NCI-H526 treated with DMSO at 0.1 percent for 48 hours (cell line): ENCODE measurements at regions not wholly inside any gene's neighbourhood (a gene's known extent, or its start where the extent isn't known, plus 50 kb on each side); places are given as distances from the start of the nearest gene placed in this dataset.
"Not testable (repeated sequence)": the region's sequence is repeated elsewhere in the genome, so short reads cannot be mapped to it uniquely, and the experiment has no call there.

ENCODE experiments used
- DNase-seq: peaks from one replicate; lab custom pipeline; 2025; lab: John Stamatoyannopoulos, UW

DNA sequence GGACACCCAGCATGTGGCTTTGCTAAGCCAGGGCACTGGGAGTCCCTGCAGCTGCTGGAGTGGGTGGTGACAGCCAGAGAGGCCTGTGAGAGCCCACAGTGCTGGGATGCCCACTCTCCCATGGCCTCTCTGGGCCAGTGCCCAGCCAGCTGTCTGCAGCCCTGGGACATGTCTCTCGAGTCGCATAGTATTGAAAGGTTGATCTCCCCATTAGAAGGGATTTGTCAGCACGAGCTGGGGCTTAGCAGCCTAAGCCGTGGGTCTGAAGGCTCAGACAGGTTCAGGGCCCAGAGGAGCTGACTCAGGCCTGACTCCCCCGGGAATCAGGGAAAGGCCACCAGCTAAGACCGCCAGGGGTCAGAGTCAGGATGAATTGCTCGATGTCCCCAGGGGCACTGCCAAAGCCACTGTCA, 53.5 kb downstream of the FOXD2 start:
- no peak for DNase-seq

DNA sequence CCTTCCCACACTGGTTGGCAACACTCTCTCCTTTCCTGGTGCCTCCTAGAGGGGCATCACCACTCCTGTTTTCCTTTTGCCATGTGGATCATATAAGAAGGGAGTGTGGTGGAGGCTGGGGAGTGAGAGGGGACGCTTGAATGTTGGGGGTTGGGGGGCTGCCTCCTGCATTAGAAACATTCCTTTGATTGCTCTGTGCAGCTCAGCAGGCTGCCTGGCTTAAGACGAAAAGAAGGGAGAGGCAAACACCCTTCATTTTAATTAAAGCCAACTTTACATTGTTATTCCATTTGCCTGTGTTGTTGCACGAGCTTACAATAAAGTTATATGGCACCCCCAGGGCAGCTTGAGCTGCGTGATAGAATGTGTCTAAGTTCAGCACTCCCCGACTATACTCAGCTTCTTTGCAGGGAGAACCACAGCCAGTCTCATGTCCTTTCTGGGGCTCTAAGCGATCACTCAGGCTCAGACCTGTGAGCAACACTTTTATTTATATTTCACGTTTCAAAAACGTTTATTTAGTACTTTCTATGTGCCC, 57.4 kb downstream of the FOXD2 start:
- DNase-seq: no peak

DNA sequence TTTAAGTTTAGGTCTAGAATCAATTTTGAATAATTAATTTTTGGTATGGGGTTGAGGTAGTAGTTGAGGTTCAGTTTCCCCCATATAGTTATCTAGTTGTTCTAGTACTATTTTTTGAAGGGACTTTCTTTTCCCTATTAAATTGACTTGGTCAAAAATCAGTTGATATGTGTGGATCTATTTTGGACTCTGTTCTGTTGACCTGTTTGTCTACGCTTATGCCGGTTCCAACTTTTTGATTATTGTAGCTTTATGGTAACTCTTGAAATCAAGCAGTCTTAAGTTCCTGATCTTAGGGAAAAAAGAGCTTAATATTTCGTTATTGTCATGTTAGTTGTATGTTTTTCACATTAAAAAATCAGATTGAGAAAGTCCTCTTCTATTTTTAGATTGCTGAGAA, 60.7 kb downstream of the FOXD2 start:
- DNase-seq: no peak

DNA sequence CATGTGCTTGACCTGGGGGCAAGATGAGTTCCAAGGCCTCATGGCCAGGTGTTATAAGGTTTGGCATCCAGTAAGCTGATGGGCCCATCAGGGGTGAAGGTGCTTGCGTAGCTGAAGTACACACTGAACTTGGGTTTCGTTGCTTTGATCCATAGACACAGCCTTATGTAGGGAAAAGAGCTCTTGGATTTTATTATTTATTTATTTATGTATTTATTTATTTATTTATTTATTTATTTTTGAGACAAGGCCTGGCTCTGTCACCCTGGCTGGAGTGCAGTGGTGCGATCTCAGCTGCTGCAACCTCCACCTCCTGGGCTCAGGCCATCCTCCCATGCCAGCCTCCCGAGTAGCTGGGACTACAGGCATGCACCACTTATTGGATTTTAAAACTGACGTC, 63.2 kb downstream of the FOXD2 start:
- DNase-seq: no peak

DNA sequence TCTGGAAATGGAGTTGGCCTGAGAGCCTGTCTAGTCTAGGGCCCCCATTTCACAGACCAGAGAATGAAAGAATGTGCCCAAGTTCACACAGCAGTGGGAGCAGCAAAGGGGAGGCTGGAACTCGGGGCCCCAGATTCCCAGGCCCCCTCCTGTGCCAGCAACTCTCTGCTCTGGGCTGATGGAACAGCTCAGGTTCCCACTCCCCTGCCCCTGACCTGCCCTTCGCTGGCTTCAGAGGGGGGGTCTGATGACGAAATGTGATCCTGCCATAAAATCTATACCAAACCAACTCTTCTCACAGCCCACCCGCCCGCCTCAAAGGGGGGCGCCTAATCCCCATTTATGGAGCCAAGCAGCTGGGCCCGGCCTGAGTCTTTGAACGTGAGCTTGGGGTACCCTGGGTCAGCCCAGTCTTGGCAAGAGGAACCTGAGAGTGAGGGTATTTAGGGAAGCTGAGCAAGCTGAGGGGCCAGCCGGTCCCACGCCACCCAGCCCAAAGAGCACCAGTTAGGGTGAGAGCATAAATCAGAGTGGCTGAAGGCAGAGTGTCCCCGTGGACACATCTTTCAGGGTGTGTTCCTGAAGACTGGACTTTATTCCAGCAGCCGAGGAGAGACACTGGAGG, 65.0 kb downstream of the FOXD2 start:
- no peak for DNase-seq

DNA sequence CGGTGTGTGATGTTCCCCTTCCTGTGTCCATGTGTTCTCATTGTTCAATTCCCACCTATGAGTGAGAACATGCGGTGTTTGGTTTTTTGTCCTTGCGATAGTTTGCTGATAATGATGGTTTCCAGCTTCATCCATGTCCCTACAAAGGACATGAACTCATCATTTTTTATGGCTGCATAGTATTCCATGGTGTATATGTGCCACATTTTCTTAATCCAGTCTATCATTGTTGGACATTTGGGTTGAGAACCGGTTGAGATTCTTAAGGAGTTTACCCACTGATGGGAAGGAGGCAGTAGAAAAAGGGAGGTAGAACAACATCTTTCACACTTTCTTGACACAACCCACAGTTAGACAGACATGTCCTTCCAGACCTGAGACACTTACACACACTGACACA, 67.0 kb downstream of the FOXD2 start:
- not testable (repeated sequence) for DNase-seq

DNA sequence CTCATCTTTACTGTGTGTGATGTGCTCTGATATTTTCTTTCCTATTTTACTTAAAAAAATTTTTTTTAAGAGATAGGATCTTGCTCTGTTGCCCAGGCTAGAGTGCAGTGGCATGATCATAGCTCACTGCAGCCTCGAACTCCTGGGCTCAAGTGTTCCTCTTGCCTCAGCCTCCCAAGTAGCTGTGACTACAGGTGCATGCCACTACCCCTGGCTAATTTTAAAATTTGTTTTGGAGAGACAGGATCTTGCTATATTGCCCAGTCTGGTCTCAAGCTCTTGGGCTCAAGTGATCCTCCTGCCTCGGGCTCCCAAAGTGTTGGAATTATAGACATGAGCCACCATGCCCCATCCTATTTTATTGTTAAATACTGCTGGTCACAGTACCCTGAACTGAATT, 67.4 kb downstream of the FOXD2 start:
- DNase-seq: no peak

DNA sequence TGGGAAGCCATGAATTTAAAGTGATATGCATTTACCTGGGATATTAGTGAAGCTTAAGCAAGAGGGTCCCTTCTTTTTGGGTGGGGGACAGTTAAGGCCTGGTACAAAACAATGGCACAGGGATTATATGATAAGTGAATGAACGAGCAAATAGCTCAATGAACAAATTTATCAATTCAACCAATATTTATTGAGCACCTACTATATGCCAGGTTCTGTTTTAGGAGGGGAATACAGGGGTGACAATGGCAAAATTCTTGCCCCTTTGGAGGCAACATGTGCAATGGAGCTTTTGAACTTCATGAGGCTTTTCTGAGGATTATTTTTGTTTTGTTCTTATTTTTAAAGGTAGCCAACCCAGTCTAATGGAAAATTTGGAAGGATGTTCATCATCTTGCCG, 68.2 kb downstream of the FOXD2 start:
- no peak for DNase-seq

DNA sequence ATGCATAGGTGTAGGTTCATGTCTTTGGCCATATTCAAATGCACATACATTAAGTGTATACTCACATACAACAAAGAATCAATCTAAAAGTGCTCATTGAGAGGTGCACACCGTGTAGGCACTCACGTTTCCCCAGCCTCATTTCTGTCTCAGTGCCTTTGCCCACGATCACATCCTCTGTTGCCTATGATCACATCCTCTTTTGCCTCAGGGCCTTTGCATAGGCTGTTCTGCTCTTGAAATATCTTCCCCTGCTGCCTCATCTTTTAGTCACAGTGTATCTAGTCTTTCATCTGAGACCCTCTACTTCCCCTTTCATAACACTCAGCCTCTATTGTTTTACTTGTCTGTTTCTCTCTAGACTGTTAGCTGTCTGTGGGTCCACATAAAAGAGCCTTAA, 69.3 kb downstream of the FOXD2 start:
- no peak for DNase-seq

DNA sequence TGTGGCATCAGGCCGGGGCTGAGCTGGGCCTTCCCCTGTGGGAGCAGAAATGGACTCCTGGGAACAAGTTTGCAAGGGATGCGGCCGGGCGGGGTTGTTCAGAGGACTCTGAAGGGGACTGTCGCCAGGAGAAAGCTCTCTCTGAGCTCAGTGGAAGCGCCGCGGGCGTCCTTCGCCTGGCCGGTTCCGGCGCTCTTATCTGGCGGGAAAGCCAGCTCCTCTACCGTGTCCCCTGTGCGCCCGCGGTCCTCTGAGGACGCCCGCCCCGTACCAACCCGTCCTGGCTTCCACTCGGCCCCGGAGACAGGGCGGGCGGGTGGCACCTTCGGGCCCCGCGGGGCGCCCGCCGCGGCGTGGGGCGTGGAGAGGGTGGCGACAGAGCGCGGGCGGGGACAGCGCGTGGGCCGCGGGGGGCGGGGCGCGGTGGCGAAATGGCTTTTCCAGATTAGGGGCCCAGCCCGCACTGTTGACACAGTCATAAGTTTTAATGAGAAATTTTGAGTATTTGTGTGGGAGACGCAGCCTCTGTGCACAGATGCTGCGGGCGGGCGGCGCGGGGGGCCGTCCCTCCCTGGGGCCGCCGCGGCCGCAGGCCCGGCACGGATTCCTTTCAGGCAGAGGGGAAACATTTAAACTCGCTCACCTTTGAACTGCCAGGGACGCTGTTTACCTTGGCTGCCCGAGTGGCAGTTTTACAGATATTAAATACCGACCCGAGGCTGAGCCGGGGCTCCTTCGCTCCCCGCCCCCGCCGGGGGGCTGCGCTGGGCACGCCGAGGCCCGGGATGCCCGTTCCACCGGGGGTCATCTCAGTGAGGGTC, 70.2 kb downstream of the FOXD2 start:
- no peak for DNase-seq

DNA sequence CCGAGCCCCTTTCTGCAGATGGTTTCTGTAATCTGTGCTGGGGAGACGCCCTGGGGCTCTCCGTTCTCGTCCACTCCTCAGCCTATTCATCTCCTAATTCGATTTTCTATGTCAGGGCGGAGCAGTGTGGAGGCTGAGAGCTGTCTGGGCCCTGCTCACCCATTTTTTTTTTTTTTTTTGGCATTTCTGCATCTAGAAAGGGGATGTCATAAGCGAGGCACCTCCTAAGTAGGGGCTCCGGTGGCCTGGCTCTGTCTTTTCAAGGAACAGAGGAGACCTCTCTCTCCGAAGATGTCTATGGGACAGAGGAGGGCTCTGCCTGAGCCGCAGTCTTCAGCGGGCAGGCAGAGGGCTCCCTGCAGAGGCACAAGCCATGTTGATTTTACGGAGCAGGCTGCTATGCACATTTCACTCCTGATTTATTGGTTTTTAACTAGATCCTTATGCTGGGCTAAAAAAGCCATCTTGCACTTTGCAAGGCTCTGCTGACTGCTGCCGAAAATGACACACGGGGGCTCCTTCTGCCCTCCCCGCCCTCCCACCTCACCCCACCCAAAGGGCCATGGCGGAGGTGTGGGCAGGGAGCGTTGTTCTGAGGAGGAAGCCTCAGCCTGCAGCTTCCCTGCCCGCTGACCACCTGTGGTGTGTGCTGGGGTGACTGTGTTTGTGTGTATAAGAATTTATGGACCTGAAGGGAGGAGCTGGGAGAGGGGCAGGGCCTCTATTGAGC, 71.0 kb downstream of the FOXD2 start:
- DNase-seq: no peak

DNA sequence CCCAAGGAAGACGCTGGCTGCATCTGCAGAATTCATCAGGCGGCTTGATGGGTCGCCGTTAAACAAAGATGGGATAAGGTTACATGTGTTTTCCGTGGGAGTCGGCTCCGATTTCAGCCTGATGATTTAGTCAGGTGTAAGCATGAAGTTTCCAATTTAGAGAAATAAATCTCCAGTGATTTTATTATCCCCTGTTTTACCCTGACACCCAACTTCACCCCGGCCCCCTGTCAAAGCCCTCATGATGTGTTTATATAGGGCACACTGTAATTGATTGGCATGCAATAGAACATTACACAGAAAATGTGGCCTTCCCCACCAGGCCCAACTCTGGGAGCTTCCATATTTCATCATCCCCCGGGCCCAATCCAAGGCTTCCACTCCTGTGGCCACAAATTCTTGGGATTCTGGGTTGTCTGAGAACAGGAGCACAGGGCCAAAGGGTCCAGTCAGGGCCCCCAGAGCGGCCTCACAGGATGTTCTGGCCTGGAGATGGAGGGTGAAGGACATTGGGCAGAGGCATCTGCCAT, 72.5 kb downstream of the FOXD2 start:
- no peak for DNase-seq

DNA sequence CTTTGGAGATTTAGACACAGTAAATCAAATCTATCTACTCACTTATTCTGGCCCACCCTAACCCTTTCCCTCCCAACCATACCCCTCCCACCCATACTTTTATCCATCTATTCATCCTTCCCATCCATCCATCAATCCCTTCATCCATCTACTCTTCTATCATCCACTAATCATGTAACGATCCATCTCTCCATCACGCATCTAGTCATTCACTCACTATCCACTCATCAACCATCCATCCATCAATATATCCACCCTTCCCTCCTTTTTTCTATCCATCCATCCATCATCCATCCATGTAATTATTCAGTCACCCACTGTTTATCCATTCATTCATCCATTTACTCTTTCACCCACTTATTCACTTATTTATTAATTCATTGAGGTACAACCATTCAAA, 74.0 kb downstream of the FOXD2 start:
- DNase-seq: no peak

DNA sequence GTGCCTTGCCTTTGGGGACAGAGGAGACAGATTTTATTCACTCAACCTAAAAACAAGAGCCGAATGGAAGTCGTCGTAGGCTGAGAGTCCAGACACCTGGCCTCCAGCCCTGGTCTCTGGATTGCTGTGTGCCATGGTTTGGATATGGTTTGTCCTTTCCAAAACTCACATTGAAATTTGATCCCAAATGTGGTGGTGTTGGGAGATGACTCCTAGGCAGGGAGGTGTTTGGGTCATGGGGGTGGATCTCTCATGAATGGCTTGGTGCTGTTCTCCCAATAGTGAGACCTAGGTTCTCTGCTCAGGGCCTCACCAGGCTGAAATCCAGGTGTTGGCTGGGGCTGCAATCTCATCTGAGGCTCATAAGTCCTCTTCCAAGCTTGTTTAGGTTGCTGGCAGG, 75.5 kb downstream of the FOXD2 start:
- DNase-seq: no peak

DNA sequence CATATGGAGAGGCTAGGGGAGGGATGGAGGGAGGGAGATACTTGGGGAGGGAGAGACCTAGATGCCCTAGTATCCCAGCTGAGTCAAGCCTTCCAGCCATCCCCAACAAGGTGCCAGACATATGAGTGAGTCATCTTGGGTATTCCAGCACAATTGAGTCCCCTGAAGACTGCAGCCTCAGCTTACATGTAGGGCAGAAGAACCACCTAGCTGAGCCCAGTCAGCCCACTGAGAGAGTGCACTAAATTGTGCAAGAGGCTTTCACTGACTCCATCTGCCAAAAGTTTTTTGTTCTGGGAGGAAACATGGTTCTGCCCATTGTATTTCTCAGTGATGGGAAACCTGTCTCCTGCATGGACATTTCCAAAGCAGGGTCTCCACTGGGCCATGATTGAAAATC, 76.4 kb downstream of the FOXD2 start:
- no peak for DNase-seq

DNA sequence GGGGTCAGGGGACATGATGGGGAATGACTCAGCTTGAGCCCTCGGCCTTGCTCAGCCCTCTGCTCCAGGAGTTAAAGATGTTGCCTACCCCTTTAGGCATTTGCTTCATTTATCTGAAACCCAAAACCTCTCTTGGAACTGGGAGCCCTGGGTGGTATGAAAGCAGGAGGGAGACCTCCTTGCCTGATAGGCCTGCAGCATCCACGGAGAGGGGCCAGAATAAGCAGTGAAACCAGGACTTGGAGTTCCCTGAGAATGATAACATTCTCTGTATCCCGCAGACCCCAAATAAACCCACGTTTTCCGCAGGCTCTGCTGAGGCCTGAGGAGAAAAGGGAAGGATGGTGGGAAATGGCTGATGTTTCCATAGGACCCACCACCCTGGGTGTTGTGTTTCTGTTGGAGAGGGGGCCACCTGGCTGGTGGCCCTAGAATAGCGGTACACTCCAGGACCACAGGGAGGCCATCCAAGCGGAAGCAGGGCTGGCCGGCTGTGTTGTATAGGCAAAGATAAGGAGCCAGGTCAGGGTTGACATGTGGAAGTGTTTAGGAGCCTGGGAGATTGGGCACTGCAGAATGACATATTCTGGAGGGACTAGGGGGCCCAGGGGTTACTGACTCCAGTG, 77.4 kb downstream of the FOXD2 start:
- DNase-seq: no peak

DNA sequence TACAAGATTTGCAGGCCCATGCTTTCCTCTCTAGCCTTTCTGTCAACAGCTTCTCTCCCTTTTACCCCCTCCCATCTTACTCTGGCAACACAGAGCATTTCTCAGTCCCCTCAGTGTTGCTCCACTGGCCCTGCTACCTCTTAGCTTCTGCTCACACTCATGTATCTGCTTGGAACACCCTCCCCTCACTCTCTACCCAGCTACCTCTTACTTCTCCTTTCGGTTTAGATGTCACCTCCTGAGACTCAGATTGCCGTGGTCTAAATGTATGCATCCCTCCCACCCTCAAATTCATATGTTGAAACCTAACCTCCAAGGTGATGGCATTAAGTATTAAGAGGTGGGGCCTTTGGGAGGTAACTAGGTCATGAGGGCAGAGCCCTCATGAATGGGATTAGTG, 80.1 kb downstream of the FOXD2 start:
- no peak for DNase-seq

DNA sequence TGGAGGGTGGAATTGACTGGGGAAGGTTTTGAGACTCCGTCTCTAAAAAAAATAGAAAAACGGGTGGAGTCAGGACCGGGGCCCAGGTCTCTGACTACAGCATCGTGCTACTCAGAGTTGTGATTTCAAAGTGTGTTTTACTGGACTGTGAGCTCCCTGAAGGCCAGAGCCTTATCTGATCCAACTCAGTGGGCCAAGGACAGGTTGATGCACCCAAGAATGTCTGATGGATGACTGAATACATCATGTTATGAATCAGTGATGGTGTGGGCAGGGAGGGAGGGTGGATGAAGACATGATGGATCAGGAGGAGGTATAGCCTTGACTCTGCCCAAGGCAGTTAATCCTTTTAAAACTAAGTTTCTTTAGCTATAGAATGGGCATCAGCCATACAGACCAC, 81.6 kb downstream of the FOXD2 start:
- no peak for DNase-seq

DNA sequence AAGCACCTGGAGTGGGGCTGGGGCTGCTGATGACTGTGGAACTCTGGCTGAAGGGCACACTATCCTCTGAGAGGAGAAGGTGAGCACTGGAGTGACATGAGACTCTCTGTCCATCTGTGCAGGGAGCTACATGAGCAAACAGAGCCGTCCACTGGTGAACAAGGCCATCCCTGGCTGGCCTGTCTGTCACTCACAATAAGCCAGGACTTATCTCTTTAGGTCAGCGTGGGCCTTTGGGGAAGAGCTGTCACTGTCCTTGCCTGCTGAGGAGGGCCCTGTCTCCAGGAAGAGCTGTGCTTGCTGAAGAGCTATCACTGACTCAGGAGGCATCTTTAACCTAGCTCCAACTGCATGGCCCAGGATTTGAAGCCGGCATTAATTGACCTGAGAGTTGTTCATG, 82.1 kb downstream of the FOXD2 start:
- no peak for DNase-seq

DNA sequence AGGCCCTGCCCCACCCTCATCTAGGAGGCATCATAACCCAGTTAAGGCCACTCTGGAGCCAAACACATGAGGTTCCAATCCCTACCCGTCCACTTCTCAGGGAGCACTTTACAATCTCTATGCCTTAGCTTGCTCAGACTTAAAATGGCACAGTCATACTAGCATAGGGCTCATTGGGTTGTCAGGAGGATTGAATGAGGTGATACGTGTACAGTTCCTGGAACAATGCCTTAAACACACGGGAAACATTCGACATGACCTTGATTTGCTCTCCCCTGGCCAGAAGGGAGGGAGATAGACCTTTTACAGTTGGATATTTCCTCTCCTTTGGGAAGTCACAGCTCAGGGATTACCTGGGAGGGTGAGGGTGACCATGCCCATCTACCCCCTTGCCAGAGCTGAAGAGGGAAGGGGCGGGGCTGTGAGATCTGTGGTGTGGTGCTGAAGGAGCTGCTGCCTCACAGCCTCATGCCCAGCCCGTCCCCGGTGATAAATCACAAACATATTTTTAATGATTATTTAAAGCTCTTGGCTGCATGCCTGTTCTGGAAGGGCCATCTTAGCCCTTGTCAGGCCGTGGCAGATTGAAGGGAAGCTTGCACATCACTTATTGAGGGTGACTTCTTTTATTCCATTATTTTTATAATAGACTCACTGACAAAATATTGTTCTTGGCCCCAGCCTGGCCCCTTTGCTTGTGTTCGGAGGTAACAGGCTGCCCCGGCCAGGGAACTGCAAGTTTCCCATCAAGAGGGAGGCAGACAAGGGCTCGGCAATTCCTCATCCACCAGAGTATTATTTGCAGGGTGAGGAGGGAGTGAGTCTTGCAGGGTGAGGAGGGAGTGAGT, 83.4 kb downstream of the FOXD2 start:
- no peak for DNase-seq
